ENCODE measurements at regions not wholly inside any gene's neighbourhood (a gene's known extent, or its start where the extent isn't known, plus 50 kb on each side); places are given as distances from the start of the nearest gene placed in this dataset.
"Not testable (repeated sequence)": the region's sequence is repeated elsewhere in the genome, so short reads cannot be mapped to it uniquely, and the experiment has no call there.

- no peaks in the 10 kb centered on the region for H3K9me3 ChIP-seq (ENCODE audit: control insufficient read depth in 5 of 5, low read length in 5 of 5)
- H3K9ac ChIP-seq (ENCODE audit: low read length in 5 of 5), result no peak overlapping the region
- no peak overlapping the region for H3K4me3 ChIP-seq (ENCODE audit: low read depth in 1 of 5, low read length in 5 of 5)
- no peak overlapping the region for H3K27ac ChIP-seq (ENCODE audit: low read depth, low read length)
- H3K36me3 ChIP-seq (ENCODE audit: control insufficient read depth in 5 of 5, insufficient read depth in 5 of 5, low read length in 5 of 5), result no peaks in the 10 kb centered on the region
- H3K4me1 ChIP-seq (ENCODE audit: control insufficient read depth in 5 of 5, insufficient read depth in 5 of 5, low read length in 5 of 5), result peaks cover 3 to 13% (median 6%) of the 10 kb centered on the region in 5 donors
- peaks cover 0 to 4% (median 0%) of the 10 kb centered on the region in 5 donors for H3K27me3 ChIP-seq (ENCODE audit: control insufficient read depth in 5 of 5, insufficient read depth in 4 of 5, low read length in 5 of 5)
Measured at GRCh38 chr2:224099861-224100643, 61.0 kb upstream of the SERPINE2 start.

- peaks cover 3 to 13% (median 6%) of the 10 kb centered on the region in 5 donors for H3K4me1 ChIP-seq (ENCODE audit: control insufficient read depth in 5 of 5, insufficient read depth in 5 of 5, low read length in 5 of 5)
- H3K27me3 ChIP-seq (ENCODE audit: control insufficient read depth in 5 of 5, insufficient read depth in 4 of 5, low read length in 5 of 5), result peaks cover 0 to 4% (median 0%) of the 10 kb centered on the region in 5 donors
- no peaks in the 10 kb centered on the region for H3K9me3 ChIP-seq (ENCODE audit: control insufficient read depth in 5 of 5, low read length in 5 of 5)
- H3K9ac ChIP-seq (ENCODE audit: low read length in 5 of 5), result no peak overlapping the region
- peak overlapping the region in 2 of 5 donors; percentile 9 to 24 for H3K4me3 ChIP-seq (ENCODE audit: low read depth in 1 of 5, low read length in 5 of 5)
- H3K36me3 ChIP-seq (ENCODE audit: control insufficient read depth in 5 of 5, insufficient read depth in 5 of 5, low read length in 5 of 5), result no peaks in the 10 kb centered on the region
- H3K27ac ChIP-seq (ENCODE audit: low read depth, low read length), result peak overlapping the region; percentile 34
Measured at GRCh38 chr2:224098481-224099230, 59.6 kb upstream of the SERPINE2 start.

- Histone ChIP-seq H3K27me3 (ENCODE audit: control insufficient read depth in 5 of 5, insufficient read depth in 4 of 5, low read length in 5 of 5) (peaks cover 0 to 3% (median 0%) of the 10 kb centered on the region in 5 donors), H3K9me3 (ENCODE audit: control insufficient read depth in 5 of 5, low read length in 5 of 5) (no peaks in the 10 kb centered on the region), H3K4me3 (ENCODE audit: low read depth in 1 of 5, low read length in 5 of 5) (no peak overlapping the region), H3K4me1 (ENCODE audit: control insufficient read depth in 5 of 5, insufficient read depth in 5 of 5, low read length in 5 of 5) (peaks cover 0 to 6% (median 5%) of the 10 kb centered on the region in 5 donors), H3K27ac (ENCODE audit: low read depth, low read length) (no peak overlapping the region), H3K9ac (ENCODE audit: low read length in 5 of 5) (no peak overlapping the region), H3K36me3 (ENCODE audit: control insufficient read depth in 5 of 5, insufficient read depth in 5 of 5, low read length in 5 of 5) (no peaks in the 10 kb centered on the region)
Measured at GRCh38 chr2:224094413-224094812, 55.3 kb upstream of the SERPINE2 start.

GRCh38 chr2:224091671-224092070 lies 52.6 kb upstream of the SERPINE2 start:
- not testable (repeated sequence) for H3K9ac ChIP-seq (ENCODE audit: low read length in 5 of 5); H3K4me3 ChIP-seq (ENCODE audit: low read depth in 1 of 5, low read length in 5 of 5); H3K36me3 ChIP-seq (ENCODE audit: control insufficient read depth in 5 of 5, insufficient read depth in 5 of 5, low read length in 5 of 5); H3K4me1 ChIP-seq (ENCODE audit: control insufficient read depth in 5 of 5, insufficient read depth in 5 of 5, low read length in 5 of 5); H3K9me3 ChIP-seq (ENCODE audit: control insufficient read depth in 5 of 5, low read length in 5 of 5); H3K27ac ChIP-seq (ENCODE audit: low read depth, low read length); H3K27me3 ChIP-seq (ENCODE audit: control insufficient read depth in 5 of 5, insufficient read depth in 4 of 5, low read length in 5 of 5)

- not testable (repeated sequence) for H3K9ac ChIP-seq (ENCODE audit: low read length in 5 of 5)
Measured at GRCh38 chr2:224089606-224090005, 50.5 kb upstream of the SERPINE2 start.

More at GRCh38 chr2:224089606-224090005, 50.5 kb upstream of the SERPINE2 start:
- H3K4me1 ChIP-seq (ENCODE audit: control insufficient read depth in 5 of 5, insufficient read depth in 5 of 5, low read length in 5 of 5); H3K9me3 ChIP-seq (ENCODE audit: control insufficient read depth in 5 of 5, low read length in 5 of 5); H3K27ac ChIP-seq (ENCODE audit: low read depth, low read length); H3K4me3 ChIP-seq (ENCODE audit: low read depth in 1 of 5, low read length in 5 of 5); H3K36me3 ChIP-seq (ENCODE audit: control insufficient read depth in 5 of 5, insufficient read depth in 5 of 5, low read length in 5 of 5); H3K27me3 ChIP-seq (ENCODE audit: control insufficient read depth in 5 of 5, insufficient read depth in 4 of 5, low read length in 5 of 5): not testable (repeated sequence)
